PFSK-1 (cell line): ENCODE measurements at regions not wholly inside any gene's neighbourhood (a gene's known extent, or its start where the extent isn't known, plus 50 kb on each side); places are given as distances from the start of the nearest gene placed in this dataset.

Source experiments
- REST ChIP-seq, 2 experiments: IDR thresholded peaks; 2 replicates each; pipeline versions ENCODE4 v1.6.1 to v1.8.0; 2011 to 2012; ENCODE audit warnings: low read depth in 2 of 2, low read length in 2 of 2, control low read depth in 1 of 2, inconsistent platforms in 1 of 2, mild to moderate bottlenecking in 1 of 2, moderate library complexity in 1 of 2; ENCODE audit not compliant: insufficient read depth in 1 of 2
- TAF1 ChIP-seq: IDR thresholded peaks from 2 replicates; pipeline ENCODE4 v1.6.1; 2012; ENCODE audit warnings: low read length, control low read depth, borderline replicate concordance; ENCODE audit not compliant: insufficient read depth

- TF ChIP-seq TAF1 (no peak), REST (IDR thresholded peaks at IDR 0.05; ENCODE audit: insufficient read depth in 1 of 2, low read depth in 2 of 2, low read length in 2 of 2) (no peak)
These were observed 494.0 kb upstream of the TGFBR2 start for GRCh38 chr3:30112411-30112810.
